ENCODE measurements at regions not wholly inside any gene's neighbourhood (a gene's known extent, or its start where the extent isn't known, plus 50 kb on each side); places are given as distances from the start of the nearest gene placed in this dataset.

DNA sequence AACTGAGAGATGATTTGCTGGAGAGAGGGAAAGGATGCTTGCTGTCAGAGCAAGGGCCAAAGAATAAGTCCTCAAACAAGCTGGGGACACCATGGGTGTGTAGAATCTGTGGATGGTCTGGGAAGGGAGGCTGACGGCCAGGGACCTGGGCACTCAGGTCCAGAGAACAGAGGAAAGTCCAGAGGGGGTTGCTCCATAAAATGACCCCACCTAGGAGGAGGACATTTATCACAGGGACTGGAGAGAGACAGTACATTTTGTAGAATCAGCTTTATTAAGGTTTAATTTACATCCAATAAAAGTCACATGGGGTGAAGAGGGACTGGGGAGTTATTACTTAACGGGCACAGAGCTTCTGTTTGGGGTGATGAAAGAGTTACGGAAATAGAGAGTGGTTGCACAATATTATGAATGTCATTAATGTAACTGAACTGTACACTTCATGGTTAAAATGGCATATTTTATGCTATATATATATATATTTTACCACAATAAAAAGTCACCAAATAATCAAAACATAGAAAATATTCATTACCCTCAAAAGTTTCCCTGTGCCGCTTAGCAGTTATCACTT is 73.0 kb upstream of the ABCD3 start:
- Mint-ChIP-seq H3K27ac (no peak overlapping the region), H3K36me3 (no peaks in the 10 kb centered on the region), H3K27me3 (ENCODE audit: low read depth in 2 of 2) (peaks cover 6 to 26% of the 10 kb centered on the region in 2 donors), H3K9me3 (no peaks in the 10 kb centered on the region), H3K4me1 (no peaks in the 10 kb centered on the region), H3K4me3 (no peak overlapping the region)
- ATAC-seq (no peak), DNase-seq (no peak)
- WGBS (ENCODE audit: insufficient coverage): 75% methylated on average over 1 of the region's 4 CpGs
- Histone ChIP-seq H3K4me3 (ENCODE audit: low read length) (no peak overlapping the region), H3K27ac (ENCODE audit: low read length) (no peak overlapping the region), H3K9me3 (ENCODE audit: control insufficient read depth, insufficient read depth, low read length) (no peaks in the 10 kb centered on the region), H3K27me3 (ENCODE audit: control insufficient read depth, insufficient read depth, low read length) (no peaks in the 10 kb centered on the region), H3K4me1 (ENCODE audit: control insufficient read depth, insufficient read depth, low read length) (no peaks in the 10 kb centered on the region), H3K36me3 (ENCODE audit: control insufficient read depth, insufficient read depth, low read length) (no peaks in the 10 kb centered on the region)
- TF ChIP-seq, protein P1, sequence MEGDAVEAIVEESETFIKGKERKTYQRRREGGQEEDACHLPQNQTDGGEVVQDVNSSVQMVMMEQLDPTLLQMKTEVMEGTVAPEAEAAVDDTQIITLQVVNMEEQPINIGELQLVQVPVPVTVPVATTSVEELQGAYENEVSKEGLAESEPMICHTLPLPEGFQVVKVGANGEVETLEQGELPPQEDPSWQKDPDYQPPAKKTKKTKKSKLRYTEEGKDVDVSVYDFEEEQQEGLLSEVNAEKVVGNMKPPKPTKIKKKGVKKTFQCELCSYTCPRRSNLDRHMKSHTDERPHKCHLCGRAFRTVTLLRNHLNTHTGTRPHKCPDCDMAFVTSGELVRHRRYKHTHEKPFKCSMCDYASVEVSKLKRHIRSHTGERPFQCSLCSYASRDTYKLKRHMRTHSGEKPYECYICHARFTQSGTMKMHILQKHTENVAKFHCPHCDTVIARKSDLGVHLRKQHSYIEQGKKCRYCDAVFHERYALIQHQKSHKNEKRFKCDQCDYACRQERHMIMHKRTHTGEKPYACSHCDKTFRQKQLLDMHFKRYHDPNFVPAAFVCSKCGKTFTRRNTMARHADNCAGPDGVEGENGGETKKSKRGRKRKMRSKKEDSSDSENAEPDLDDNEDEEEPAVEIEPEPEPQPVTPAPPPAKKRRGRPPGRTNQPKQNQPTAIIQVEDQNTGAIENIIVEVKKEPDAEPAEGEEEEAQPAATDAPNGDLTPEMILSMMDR (IDR thresholded peaks at IDR 0.05): no peak
- intact Hi-C loops (cut with micrococcal nuclease): no loop called here

DNA sequence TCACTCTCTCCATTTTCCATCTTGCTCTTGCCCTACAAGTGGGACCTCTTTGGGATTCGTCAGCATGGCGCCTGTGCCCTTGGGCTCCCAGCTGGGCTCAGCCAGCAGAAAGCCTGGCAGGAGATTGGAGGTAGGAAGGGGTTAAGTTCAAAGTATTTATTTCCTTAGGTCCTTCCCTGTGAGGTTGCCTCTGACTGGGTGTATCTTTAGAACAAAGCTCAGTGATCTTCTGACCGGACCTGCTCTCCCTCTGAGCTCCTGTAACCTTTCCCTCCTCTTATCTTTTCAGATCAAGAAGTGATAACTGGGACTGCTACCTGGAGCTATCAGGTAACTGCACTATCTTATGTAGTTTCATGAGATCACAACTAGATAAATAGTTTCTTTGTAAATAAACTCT is 75.8 kb upstream of the ABCD3 start:
- Histone ChIP-seq H3K36me3 (ENCODE audit: control insufficient read depth, insufficient read depth, low read length) (no peaks in the 10 kb centered on the region), H3K27ac (ENCODE audit: low read length) (no peak overlapping the region), H3K9me3 (ENCODE audit: control insufficient read depth, insufficient read depth, low read length) (no peaks in the 10 kb centered on the region), H3K27me3 (ENCODE audit: control insufficient read depth, insufficient read depth, low read length) (no peaks in the 10 kb centered on the region), H3K4me3 (ENCODE audit: low read length) (no peak overlapping the region), H3K4me1 (ENCODE audit: control insufficient read depth, insufficient read depth, low read length) (no peaks in the 10 kb centered on the region)
- Mint-ChIP-seq H3K36me3 (no peaks in the 10 kb centered on the region), H3K4me1 (peaks cover 0 to 11% of the 10 kb centered on the region in 2 donors), H3K27ac (no peak overlapping the region), H3K4me3 (no peak overlapping the region), H3K9me3 (no peaks in the 10 kb centered on the region), H3K27me3 (ENCODE audit: low read depth in 2 of 2) (peaks cover 11 to 14% of the 10 kb centered on the region in 2 donors)
- intact Hi-C loops (cut with micrococcal nuclease): no loop called here
- WGBS (ENCODE audit: insufficient coverage): 84% methylated on average over 3 of the region's 3 CpGs
- DNase-seq (no peak), ATAC-seq (no peak)
- TF ChIP-seq, protein P1 (IDR thresholded peaks at IDR 0.05): no peak

DNA sequence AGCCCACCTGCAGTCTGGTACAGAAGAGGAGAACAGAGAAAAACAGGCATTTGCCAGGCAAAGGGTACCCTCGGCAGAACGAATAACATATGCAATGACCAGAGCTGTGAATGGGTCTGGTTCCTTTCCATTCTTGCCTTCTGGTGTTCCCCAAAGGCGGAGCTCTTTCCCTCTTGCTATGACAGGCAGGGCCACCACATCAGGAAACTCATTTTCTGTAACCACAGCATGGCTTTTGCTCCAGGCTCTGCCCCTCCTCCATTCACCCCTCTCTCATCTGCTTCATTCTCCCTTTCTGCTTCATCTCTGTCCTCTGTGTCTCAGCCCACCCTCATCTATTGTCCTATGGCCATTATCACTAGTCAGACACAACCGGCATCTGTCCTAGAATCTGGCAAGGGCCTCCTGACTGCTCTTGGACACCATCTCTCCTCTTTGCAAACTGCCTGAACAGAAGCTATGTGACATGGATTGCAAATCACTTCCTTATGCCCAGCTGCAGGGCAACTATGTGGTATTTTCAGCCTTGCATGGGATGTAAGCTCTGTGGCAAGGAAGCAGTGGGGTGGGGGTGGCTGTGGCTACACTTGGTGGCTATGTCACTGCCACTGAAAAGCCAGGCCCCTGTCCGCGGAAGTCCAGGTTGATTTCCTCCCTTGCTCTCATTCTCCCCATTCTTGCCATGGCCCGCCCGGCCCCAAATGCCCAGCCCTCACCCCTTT is 78.8 kb upstream of the ABCD3 start:
- Mint-ChIP-seq H3K4me1 (peaks cover 0 to 11% of the 10 kb centered on the region in 2 donors), H3K4me3 (no peak overlapping the region), H3K36me3 (no peaks in the 10 kb centered on the region), H3K27ac (no peak overlapping the region), H3K9me3 (no peaks in the 10 kb centered on the region), H3K27me3 (ENCODE audit: low read depth in 2 of 2) (peaks cover 9 to 14% of the 10 kb centered on the region in 2 donors)
- Histone ChIP-seq H3K9me3 (ENCODE audit: control insufficient read depth, insufficient read depth, low read length) (no peaks in the 10 kb centered on the region), H3K4me3 (ENCODE audit: low read length) (no peak overlapping the region), H3K36me3 (ENCODE audit: control insufficient read depth, insufficient read depth, low read length) (no peaks in the 10 kb centered on the region), H3K4me1 (ENCODE audit: control insufficient read depth, insufficient read depth, low read length) (no peaks in the 10 kb centered on the region), H3K27me3 (ENCODE audit: control insufficient read depth, insufficient read depth, low read length) (peaks cover 4% of the 10 kb centered on the region), H3K27ac (ENCODE audit: low read length) (no peak overlapping the region)
- intact Hi-C loops (cut with micrococcal nuclease): loop anchor here (5.0 kb wide), 1 partner anchor 292 kb away; no protein-coding TSS in a partner anchor
- WGBS (ENCODE audit: insufficient coverage): 32% methylated on average over 8 of the region's 8 CpGs
- ATAC-seq: no peak
- TF ChIP-seq, protein P1 (IDR thresholded peaks at IDR 0.05): no peak
- DNase-seq: no peak

Measured in natural killer cell (primary cell).